ENCODE measurements at regions not wholly inside any gene's neighbourhood (a gene's known extent, or its start where the extent isn't known, plus 50 kb on each side); places are given as distances from the start of the nearest gene placed in this dataset.

DNA sequence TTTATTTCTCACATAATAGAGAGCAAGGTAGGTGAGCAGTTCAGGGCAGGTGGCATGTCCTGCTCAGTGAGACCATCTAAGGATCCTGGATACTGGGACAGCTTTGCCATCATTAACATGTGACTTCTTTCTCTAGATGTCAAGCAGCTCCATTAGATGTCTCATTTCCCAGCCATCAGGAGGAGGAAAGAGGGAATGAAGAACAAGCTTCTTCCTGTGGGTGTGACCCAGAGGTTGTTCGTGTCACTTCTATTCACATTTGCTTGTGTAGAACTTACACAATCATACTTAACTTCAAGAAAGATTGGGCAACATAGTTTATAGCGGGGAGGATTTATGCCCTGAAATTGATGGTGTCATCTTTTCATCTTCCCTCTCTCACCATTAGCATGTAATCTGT, 169.2 kb upstream of the B3GALT2 start:
- no CpG with 5 or more reads among the region's 2 CpGs for WGBS (ENCODE audit: extremely low coverage, insufficient coverage, insufficient read length)

DNA sequence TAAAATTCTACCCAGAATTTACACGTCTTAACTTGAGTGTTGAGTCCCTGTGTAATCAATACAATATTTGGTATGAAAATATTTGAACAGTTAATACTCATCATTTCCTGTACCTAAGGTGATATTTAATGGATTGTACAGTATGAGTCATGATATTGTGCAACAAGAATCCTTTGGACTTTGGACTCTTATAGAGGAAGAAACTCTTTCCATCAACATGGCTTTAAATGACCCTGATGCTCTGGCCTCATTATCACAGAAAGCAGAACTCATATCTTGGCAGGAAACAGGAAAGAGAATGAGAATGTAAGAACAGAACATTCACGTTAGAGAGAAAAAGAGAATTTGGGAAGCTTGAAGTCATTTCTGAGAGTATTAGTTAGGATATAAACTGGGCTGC, 168.8 kb upstream of the B3GALT2 start:
- no peak overlapping the region for H3K9ac ChIP-seq (ENCODE audit: low read length)
- no peak overlapping the region for H3K4me2 ChIP-seq (ENCODE audit: low read length)
- H3K36me3 ChIP-seq (ENCODE audit: control insufficient read depth in 1 of 2, insufficient read depth in 2 of 2, low read length in 2 of 2) = no peaks in the 10 kb centered on the region
- H3K27me3 ChIP-seq (ENCODE audit: insufficient read depth, low read length) = no peaks in the 10 kb centered on the region
- no peak overlapping the region for H3K27ac ChIP-seq (ENCODE audit: low read depth, low read length)
- H2BK5ac ChIP-seq (ENCODE audit: low read depth, low read length, poor library complexity) = no peak overlapping the region
- no peak overlapping the region for H4K8ac ChIP-seq (ENCODE audit: low read depth, low read length)
- H2BK12ac ChIP-seq (ENCODE audit: low read length) = no peak overlapping the region
- H3K23ac ChIP-seq (ENCODE audit: low read length) = no peak overlapping the region
- H3K4me1 ChIP-seq (ENCODE audit: control insufficient read depth in 1 of 2, insufficient read depth in 2 of 2, low read length in 2 of 2) = no peaks in the 10 kb centered on the region
- peak in 1 of 2 donors; percentile 30 for DNase-seq
- H3K4me3 ChIP-seq (ENCODE audit: low read depth, low read length) = no peak overlapping the region
- no peak overlapping the region for H3K4ac ChIP-seq (ENCODE audit: low read depth, low read length)
- no peak overlapping the region for H4K91ac ChIP-seq (ENCODE audit: low read depth, low read length)
- H2AFZ ChIP-seq (ENCODE audit: insufficient read depth, low read length, poor library complexity) = no peak overlapping the region
- H2AK5ac ChIP-seq (ENCODE audit: low read length) = no peak overlapping the region
- H2BK120ac ChIP-seq (ENCODE audit: insufficient read depth, low read length, poor library complexity) = no peak overlapping the region
- no peak overlapping the region for H3K14ac ChIP-seq (ENCODE audit: low read length)
- no peak overlapping the region for H4K12ac ChIP-seq (ENCODE audit: low read depth, low read length)
- H3K79me1 ChIP-seq (ENCODE audit: low read length) = no peaks in the 10 kb centered on the region
- no CpG with 5 or more reads among the region's 2 CpGs for WGBS (ENCODE audit: extremely low coverage, insufficient coverage, insufficient read length)
- no peaks in the 10 kb centered on the region for H3K9me3 ChIP-seq (ENCODE audit: insufficient read depth, low read depth, low read length)
- H3K79me2 ChIP-seq (ENCODE audit: control insufficient read depth, insufficient read depth, low read length, poor library complexity) = no peaks in the 10 kb centered on the region
- no peak overlapping the region for H3K18ac ChIP-seq (ENCODE audit: low read length)

More for the DNA sequence above, 169.2 kb upstream of the B3GALT2 start:
- no peak overlapping the region for H2BK120ac ChIP-seq (ENCODE audit: insufficient read depth, low read length, poor library complexity)
- no peak overlapping the region for H2AK5ac ChIP-seq (ENCODE audit: low read length)
- H3K27me3 ChIP-seq (ENCODE audit: insufficient read depth, low read length) = no peaks in the 10 kb centered on the region
- no peak overlapping the region for H3K27ac ChIP-seq (ENCODE audit: low read depth, low read length)
- no peak overlapping the region for H3K4me3 ChIP-seq (ENCODE audit: low read depth, low read length)
- no peak overlapping the region for H4K8ac ChIP-seq (ENCODE audit: low read depth, low read length)
- no peak overlapping the region for H3K23ac ChIP-seq (ENCODE audit: low read length)
- H2BK12ac ChIP-seq (ENCODE audit: low read length) = no peak overlapping the region
- H3K9ac ChIP-seq (ENCODE audit: low read length) = no peak overlapping the region
- H4K91ac ChIP-seq (ENCODE audit: low read depth, low read length) = no peak overlapping the region
- no peak overlapping the region for H4K12ac ChIP-seq (ENCODE audit: low read depth, low read length)
- H3K9me3 ChIP-seq (ENCODE audit: insufficient read depth, low read depth, low read length) = no peaks in the 10 kb centered on the region
- no peak overlapping the region for H3K18ac ChIP-seq (ENCODE audit: low read length)
- H2BK5ac ChIP-seq (ENCODE audit: low read depth, low read length, poor library complexity) = no peak overlapping the region
- H3K4me1 ChIP-seq (ENCODE audit: control insufficient read depth in 1 of 2, insufficient read depth in 2 of 2, low read length in 2 of 2) = no peaks in the 10 kb centered on the region
- no peak overlapping the region for H3K4me2 ChIP-seq (ENCODE audit: low read length)
- H3K14ac ChIP-seq (ENCODE audit: low read length) = no peak overlapping the region
- H2AFZ ChIP-seq (ENCODE audit: insufficient read depth, low read length, poor library complexity) = no peak overlapping the region
- H3K79me1 ChIP-seq (ENCODE audit: low read length) = no peaks in the 10 kb centered on the region
- no peak overlapping the region for H3K4ac ChIP-seq (ENCODE audit: low read depth, low read length)
- DNase-seq = no peak
- no peaks in the 10 kb centered on the region for H3K36me3 ChIP-seq (ENCODE audit: control insufficient read depth in 1 of 2, insufficient read depth in 2 of 2, low read length in 2 of 2)
- H3K79me2 ChIP-seq (ENCODE audit: control insufficient read depth, insufficient read depth, low read length, poor library complexity) = no peaks in the 10 kb centered on the region

DNA sequence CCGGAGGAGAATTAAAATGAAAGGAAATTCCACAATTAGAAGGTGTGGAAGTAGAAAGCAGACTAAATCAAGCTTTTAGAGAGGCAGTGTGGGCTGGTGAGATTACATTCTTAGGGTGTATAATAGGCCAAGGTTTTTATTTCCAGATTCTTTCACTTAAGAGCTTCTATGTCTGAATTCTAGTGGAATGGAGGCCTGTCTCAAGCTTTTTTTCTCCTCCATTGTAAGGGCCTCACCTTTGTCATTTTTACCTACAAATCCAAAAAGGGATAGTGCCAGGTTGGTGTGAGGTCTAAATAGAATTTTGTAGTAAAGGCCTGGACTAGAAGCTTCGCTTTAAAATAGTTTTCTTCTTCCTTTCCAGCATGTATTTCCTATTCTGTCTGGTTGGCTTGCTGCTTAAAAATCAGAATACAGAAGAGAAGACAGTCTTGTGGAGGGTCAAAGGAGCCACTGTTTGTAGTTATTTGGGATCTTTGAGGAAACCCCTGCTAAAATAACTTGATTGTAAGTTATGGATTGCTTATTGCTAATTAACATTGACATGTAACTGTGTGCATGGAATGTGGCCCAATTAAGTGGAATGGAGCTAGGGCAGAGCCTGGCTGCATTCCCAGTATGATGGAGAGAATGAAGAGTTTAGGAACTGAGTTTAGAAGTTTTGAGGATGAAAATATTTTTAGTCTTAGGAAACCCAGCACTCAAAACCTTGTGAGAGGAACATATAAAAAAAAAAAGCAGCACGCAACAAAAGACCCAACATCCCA, 162.5 kb upstream of the B3GALT2 start:
- no peak overlapping the region for H2AFZ ChIP-seq (ENCODE audit: insufficient read depth, low read length, poor library complexity)
- no peak overlapping the region for H2BK5ac ChIP-seq (ENCODE audit: low read depth, low read length, poor library complexity)
- no peak overlapping the region for H3K4me3 ChIP-seq (ENCODE audit: low read depth, low read length)
- no peak overlapping the region for H4K12ac ChIP-seq (ENCODE audit: low read depth, low read length)
- no peak for DNase-seq
- H3K36me3 ChIP-seq (ENCODE audit: control insufficient read depth in 1 of 2, insufficient read depth in 2 of 2, low read length in 2 of 2) = no peaks in the 10 kb centered on the region
- no peak overlapping the region for H3K4me2 ChIP-seq (ENCODE audit: low read length)
- no peaks in the 10 kb centered on the region for H3K27me3 ChIP-seq (ENCODE audit: insufficient read depth, low read length)
- peak overlapping the region; percentile 74 for H3K27ac ChIP-seq (ENCODE audit: low read depth, low read length)
- H2BK12ac ChIP-seq (ENCODE audit: low read length) = no peak overlapping the region
- H3K23ac ChIP-seq (ENCODE audit: low read length) = no peak overlapping the region
- peak overlapping the region; percentile 24 for H2BK120ac ChIP-seq (ENCODE audit: insufficient read depth, low read length, poor library complexity)
- H3K14ac ChIP-seq (ENCODE audit: low read length) = no peak overlapping the region
- H4K91ac ChIP-seq (ENCODE audit: low read depth, low read length) = no peak overlapping the region
- no peaks in the 10 kb centered on the region for H3K4me1 ChIP-seq (ENCODE audit: control insufficient read depth in 1 of 2, insufficient read depth in 2 of 2, low read length in 2 of 2)
- H3K9ac ChIP-seq (ENCODE audit: low read length) = no peak overlapping the region
- H3K79me1 ChIP-seq (ENCODE audit: low read length) = no peaks in the 10 kb centered on the region
- no peak overlapping the region for H3K18ac ChIP-seq (ENCODE audit: low read length)
- H4K8ac ChIP-seq (ENCODE audit: low read depth, low read length) = no peak overlapping the region
- H3K4ac ChIP-seq (ENCODE audit: low read depth, low read length) = no peak overlapping the region
- no CpG with 5 or more reads among the region's 3 CpGs for WGBS (ENCODE audit: extremely low coverage, insufficient coverage, insufficient read length)
- H3K9me3 ChIP-seq (ENCODE audit: insufficient read depth, low read depth, low read length) = no peaks in the 10 kb centered on the region
- H2AK5ac ChIP-seq (ENCODE audit: low read length) = no peak overlapping the region
- no peaks in the 10 kb centered on the region for H3K79me2 ChIP-seq (ENCODE audit: control insufficient read depth, insufficient read depth, low read length, poor library complexity)

DNA sequence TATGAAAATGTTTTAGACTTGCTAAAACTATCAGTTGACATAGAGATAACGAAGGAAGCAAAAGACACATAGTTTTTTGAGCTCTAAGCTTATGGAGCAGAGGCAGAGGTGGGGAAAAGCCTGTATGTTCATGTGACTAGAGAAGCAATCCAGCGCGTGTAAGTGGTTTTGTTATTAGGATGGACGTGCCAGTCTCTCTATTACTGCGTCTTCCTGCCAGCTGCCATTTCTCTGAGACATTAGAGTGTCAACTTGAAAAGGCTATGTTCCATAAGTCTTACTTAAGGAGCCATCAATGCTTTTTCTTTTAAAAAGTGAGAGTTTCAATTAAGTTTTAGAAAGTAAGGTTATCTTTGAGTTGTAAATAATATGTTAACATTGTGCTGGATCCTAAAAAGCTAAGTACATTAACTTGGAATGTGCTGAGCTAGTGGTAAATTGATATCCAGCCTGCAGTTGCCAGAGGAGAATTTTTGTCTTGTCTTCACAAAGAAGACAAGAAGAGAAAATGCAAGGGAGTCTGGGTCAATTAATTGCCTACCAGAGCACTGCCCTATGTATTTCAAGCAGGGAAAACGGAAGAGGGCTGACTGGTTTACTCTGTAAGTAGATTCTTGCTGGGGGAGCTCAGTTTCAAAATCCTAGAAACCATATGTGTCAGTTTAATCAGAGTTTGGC, 161.8 kb upstream of the B3GALT2 start:
- H3K79me2 ChIP-seq (ENCODE audit: control insufficient read depth, insufficient read depth, low read length, poor library complexity) = no peaks in the 10 kb centered on the region
- no peak overlapping the region for H2AFZ ChIP-seq (ENCODE audit: insufficient read depth, low read length, poor library complexity)
- no peak overlapping the region for H3K4me3 ChIP-seq (ENCODE audit: low read depth, low read length)
- H3K79me1 ChIP-seq (ENCODE audit: low read length) = no peaks in the 10 kb centered on the region
- H3K14ac ChIP-seq (ENCODE audit: low read length) = no peak overlapping the region
- H3K27me3 ChIP-seq (ENCODE audit: insufficient read depth, low read length) = no peaks in the 10 kb centered on the region
- H3K18ac ChIP-seq (ENCODE audit: low read length) = no peak overlapping the region
- H2BK5ac ChIP-seq (ENCODE audit: low read depth, low read length, poor library complexity) = no peak overlapping the region
- no peak overlapping the region for H3K23ac ChIP-seq (ENCODE audit: low read length)
- H2AK5ac ChIP-seq (ENCODE audit: low read length) = no peak overlapping the region
- H3K9me3 ChIP-seq (ENCODE audit: insufficient read depth, low read depth, low read length) = no peaks in the 10 kb centered on the region
- no peak overlapping the region for H4K12ac ChIP-seq (ENCODE audit: low read depth, low read length)
- H3K27ac ChIP-seq (ENCODE audit: low read depth, low read length) = peak overlapping the region; percentile 74
- no peaks in the 10 kb centered on the region for H3K36me3 ChIP-seq (ENCODE audit: control insufficient read depth in 1 of 2, insufficient read depth in 2 of 2, low read length in 2 of 2)
- H3K4me1 ChIP-seq (ENCODE audit: control insufficient read depth in 1 of 2, insufficient read depth in 2 of 2, low read length in 2 of 2) = no peaks in the 10 kb centered on the region
- no peak overlapping the region for H3K4ac ChIP-seq (ENCODE audit: low read depth, low read length)
- H4K8ac ChIP-seq (ENCODE audit: low read depth, low read length) = no peak overlapping the region
- DNase-seq = no peak
- H2BK12ac ChIP-seq (ENCODE audit: low read length) = no peak overlapping the region
- no peak overlapping the region for H3K9ac ChIP-seq (ENCODE audit: low read length)
- WGBS (ENCODE audit: extremely low coverage, insufficient coverage, insufficient read length) = no CpG with 5 or more reads among the region's 6 CpGs
- H3K4me2 ChIP-seq (ENCODE audit: low read length) = no peak overlapping the region
- no peak overlapping the region for H4K91ac ChIP-seq (ENCODE audit: low read depth, low read length)
- no peak overlapping the region for H2BK120ac ChIP-seq (ENCODE audit: insufficient read depth, low read length, poor library complexity)
